PC-3 (cell line): ENCODE measurements at regions not wholly inside any gene's neighbourhood (a gene's known extent, or its start where the extent isn't known, plus 50 kb on each side); places are given as distances from the start of the nearest gene placed in this dataset.

Source experiments
- ATAC-seq: fragments of 200-7000 bp; cut with Tn5 transposase; 2 replicates; pipeline ENCODE4 v1.9.1; 2020; ENCODE audit warnings: mild to moderate bottlenecking, moderate library complexity
- BruUV-seq: library from RNA; stranded (reverse); fragments of 400-500 nt; replicated peaks from 2 replicates; lab custom pipeline; 2021; lab: Mats Ljungman, UMichigan
- CTCF ChIA-PET: fragments of 300-600 bp; sonication (Branson Sonifier 250); formaldehyde crosslinking; loops from one replicate; lab custom pipeline; 2022; ENCODE audit warnings: antibody characterized with exemption; lab: Charles Lee
- POLR2A ChIA-PET: fragments of 300-600 bp; sonication (Branson Sonifier 250); formaldehyde crosslinking; loops from one replicate; lab custom pipeline; 2022; ENCODE audit warnings: antibody characterized with exemption; ENCODE audit not compliant: unreplicated experiment; lab: Charles Lee
- DNase-seq: peaks from one replicate; pipeline ENCODE4 v3.0.0-alpha.2; 2015
- H2AFZ ChIP-seq: fragments of 300-600 bp; sonication (generic); 2 replicates; pipeline ENCODE4 v1.6.0; 2016; ENCODE audit warnings: antibody characterized with exemption, low read length
- H3F3A ChIP-seq: fragments of 300-600 bp; sonication (generic); one replicate; pipeline ENCODE4 v1.6.0; 2017; ENCODE audit warnings: antibody characterized with exemption, low read length, control low read depth, mild to moderate bottlenecking; ENCODE audit not compliant: unreplicated experiment
- H3K27ac ChIP-seq: fragments of 300-600 bp; sonication (generic); 2 replicates; pipeline ENCODE4 v1.5.1; 2016; ENCODE audit warnings: mild to moderate bottlenecking, low read length
- H3K27me3 ChIP-seq: fragments of 300-600 bp; sonication (generic); 2 replicates; pipeline ENCODE4 v1.6.1; 2016; ENCODE audit warnings: low read length, mixed read lengths
- H3K36me3 ChIP-seq: fragments of 300-600 bp; sonication (generic); 2 replicates; pipeline ENCODE4 v1.6.1; 2016; ENCODE audit warnings: low read depth, mixed run types, low read length, mixed read lengths
- H3K4me1 ChIP-seq: fragments of 300-600 bp; sonication (generic); 2 replicates; pipeline ENCODE4 v1.5.1; 2016; ENCODE audit warnings: low read length; ENCODE audit not compliant: insufficient read depth
- H3K4me2 ChIP-seq: fragments of 300-600 bp; sonication (generic); 2 replicates; pipeline ENCODE4 v1.6.0; 2016; ENCODE audit warnings: low read length
- H3K4me3 ChIP-seq: fragments of 300-600 bp; sonication (generic); 2 replicates; pipeline ENCODE4 v1.5.1; 2016; ENCODE audit warnings: mild to moderate bottlenecking, low read length, mixed read lengths
- H3K79me2 ChIP-seq: fragments of 300-600 bp; sonication (generic); 2 replicates; pipeline ENCODE4 v1.6.1; 2017; ENCODE audit warnings: low read length, mixed read lengths
- H3K9ac ChIP-seq: fragments of 300-600 bp; sonication (generic); 2 replicates; pipeline ENCODE4 v1.6.0; 2016; ENCODE audit warnings: mild to moderate bottlenecking, low read length
- H3K9me2 ChIP-seq: fragments of 300-600 bp; sonication (generic); replicated peaks from 2 replicates; pipeline ENCODE4 v1.6.1; 2016; ENCODE audit warnings: mixed run types, low read length, mixed read lengths
- H3K9me3 ChIP-seq: fragments of 300-600 bp; sonication (generic); 2 replicates; pipeline ENCODE4 v1.6.1; 2016; ENCODE audit warnings: low read length, mixed read lengths
- H4K20me1 ChIP-seq: fragments of 300-600 bp; sonication (generic); 2 replicates; pipeline ENCODE4 v1.6.1; 2016; ENCODE audit warnings: low read length, mixed read lengths
- CTCF ChIP-seq: fragments of 300-600 bp; sonication (generic); conservative IDR thresholded peaks from 2 replicates; pipeline ENCODE4 v1.5.1; 2017; ENCODE audit warnings: antibody characterized with exemption, low read depth, mild to moderate bottlenecking, low read length
- EZH2 ChIP-seq: fragments of 300-600 bp; sonication (generic); IDR thresholded peaks from one replicate; pipeline ENCODE4 v1.6.1; 2017; ENCODE audit warnings: antibody characterized with exemption, mild to moderate bottlenecking, low read length; ENCODE audit not compliant: unreplicated experiment
- EZH2phosphoT487 ChIP-seq: fragments of 300-600 bp; sonication (generic); IDR thresholded peaks from 2 replicates; pipeline ENCODE4 v1.6.1; 2018; ENCODE audit warnings: mild to moderate bottlenecking, antibody characterized with exemption, low read length, borderline replicate concordance
- intact Hi-C: fragments of 100-400 bp; cut with micrococcal nuclease; formaldehyde crosslinking; loops from 2 replicates; pipeline ENCODE4 v1.9.0; 2023

- H3F3A ChIP-seq = no peaks in the 10 kb centered on the region
- BruUV-seq = no TSS peak
- no peaks in the 10 kb centered on the region for H3K9me3 ChIP-seq
- H2AFZ ChIP-seq = no peak overlapping the region
- H3K27me3 ChIP-seq = no peaks in the 10 kb centered on the region
- TF ChIP-seq EZH2 (no peak), CTCF (no peak), EZH2phosphoT487 (no peak)
- H3K79me2 ChIP-seq = no peaks in the 10 kb centered on the region
- DNase-seq (no peak), ATAC-seq (no peak)
- no peaks in the 10 kb centered on the region for H4K20me1 ChIP-seq
- intact Hi-C loops = no loop called here
- H3K4me2 ChIP-seq = no peak overlapping the region
- H3K4me3 ChIP-seq = no peak overlapping the region
- no peaks in the 10 kb centered on the region for H3K36me3 ChIP-seq
- H3K9me2 ChIP-seq = no peaks in the 10 kb centered on the region
- H3K9ac ChIP-seq = no peak overlapping the region
- no peak overlapping the region for H3K27ac ChIP-seq
- CTCF ChIA-PET = no interaction called here
- POLR2A ChIA-PET = no interaction called here
- no peaks in the 10 kb centered on the region for H3K4me1 ChIP-seq
Measured at GRCh38 chr3:192024751-192025150, 563.8 kb downstream of the PYDC2 start.

- no TSS peak for BruUV-seq
- Histone ChIP-seq H3K4me3 (no peak overlapping the region), H3K36me3 (no peaks in the 10 kb centered on the region), H3K9ac (no peak overlapping the region), H3K27ac (no peak overlapping the region), H3K9me3 (no peaks in the 10 kb centered on the region), H2AFZ (no peak overlapping the region), H3K79me2 (no peaks in the 10 kb centered on the region), H3K9me2 (no peaks in the 10 kb centered on the region), H3F3A (no peaks in the 10 kb centered on the region), H3K4me1 (no peaks in the 10 kb centered on the region), H3K27me3 (no peaks in the 10 kb centered on the region), H4K20me1 (no peaks in the 10 kb centered on the region), H3K4me2 (no peak overlapping the region)
- DNase-seq = no peak
- ChIA-PET CTCF (no interaction called here), POLR2A (no interaction called here)
- intact Hi-C loops = no loop called here
- ATAC-seq = no peak
- TF ChIP-seq EZH2phosphoT487 (no peak), CTCF (no peak), EZH2 (no peak)
Measured at GRCh38 chr3:192026661-192027060, 565.7 kb downstream of the PYDC2 start.

- ATAC-seq (no peak), DNase-seq (no peak)
- Histone ChIP-seq H3K9ac (no peak overlapping the region), H3K27me3 (no peaks in the 10 kb centered on the region), H3K4me1 (no peaks in the 10 kb centered on the region), H3K9me2 (no peaks in the 10 kb centered on the region), H3K4me2 (no peak overlapping the region), H3K36me3 (no peaks in the 10 kb centered on the region), H3K4me3 (no peak overlapping the region), H3K27ac (no peak overlapping the region), H2AFZ (no peak overlapping the region), H3K79me2 (no peaks in the 10 kb centered on the region), H3K9me3 (no peaks in the 10 kb centered on the region), H3F3A (no peaks in the 10 kb centered on the region), H4K20me1 (no peaks in the 10 kb centered on the region)
- CTCF ChIA-PET = no interaction called here
- POLR2A ChIA-PET = no interaction called here
- no TSS peak for BruUV-seq
- TF ChIP-seq EZH2phosphoT487 (no peak), CTCF (no peak), EZH2 (no peak)
- intact Hi-C loops = no loop called here
Measured at GRCh38 chr3:192031941-192032340, 571.0 kb downstream of the PYDC2 start.
